ENCODE measurements at regions not wholly inside any gene's neighbourhood (a gene's known extent, or its start where the extent isn't known, plus 50 kb on each side); places are given as distances from the start of the nearest gene placed in this dataset.

DNA sequence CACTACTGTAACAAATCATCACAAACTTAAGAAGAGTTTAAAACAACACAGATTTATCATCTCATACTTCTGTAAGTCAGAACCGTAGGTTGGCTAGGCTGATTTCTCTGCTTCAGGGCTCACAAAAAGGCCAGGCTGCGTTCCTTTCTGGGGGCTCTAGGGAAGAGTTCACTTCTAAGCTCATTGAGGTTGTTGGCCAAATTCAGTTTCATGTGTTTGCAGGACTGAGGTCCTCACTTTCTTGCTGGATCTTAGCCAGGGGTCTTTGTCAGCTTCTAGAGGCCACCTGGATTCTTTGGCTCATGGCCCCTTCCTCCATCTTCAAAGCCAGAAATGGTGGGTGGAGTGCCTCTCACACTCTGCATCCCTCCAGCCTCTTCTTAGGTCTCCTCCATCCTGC is 76.0 kb downstream of the ACTBL2 start:
- no peak for DNase-seq
- no peak for ATAC-seq
- no peak overlapping the region for H3K4me3 ChIP-seq

DNA sequence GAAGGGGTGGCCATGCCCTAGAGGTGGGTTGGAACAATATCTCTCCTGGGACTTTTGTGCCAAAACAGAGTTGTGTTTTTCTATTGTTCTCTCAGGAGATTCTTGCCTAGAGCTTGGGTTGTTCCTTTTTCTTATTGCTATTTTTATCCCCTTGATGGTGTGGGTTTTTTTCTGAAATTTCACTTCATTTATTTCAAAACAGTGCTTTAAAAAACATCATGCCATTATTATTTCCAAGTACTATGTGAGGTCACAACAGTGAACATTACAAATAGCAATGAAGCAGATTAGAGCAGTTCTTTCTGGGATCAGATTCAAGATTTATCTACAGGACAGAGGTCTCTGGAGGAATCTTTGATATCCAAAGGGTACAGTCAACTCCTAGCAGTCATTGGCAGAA is 76.6 kb downstream of the ACTBL2 start:
- DNase-seq (no peak), ATAC-seq (no peak)
- Histone ChIP-seq H3K9me3 (no peaks in the 10 kb centered on the region), H3K4me3 (no peak overlapping the region), H3K4me1 (ENCODE audit: low read depth) (no peaks in the 10 kb centered on the region), H3K36me3 (ENCODE audit: low read depth) (no peaks in the 10 kb centered on the region)
- TF ChIP-seq, protein P1, sequence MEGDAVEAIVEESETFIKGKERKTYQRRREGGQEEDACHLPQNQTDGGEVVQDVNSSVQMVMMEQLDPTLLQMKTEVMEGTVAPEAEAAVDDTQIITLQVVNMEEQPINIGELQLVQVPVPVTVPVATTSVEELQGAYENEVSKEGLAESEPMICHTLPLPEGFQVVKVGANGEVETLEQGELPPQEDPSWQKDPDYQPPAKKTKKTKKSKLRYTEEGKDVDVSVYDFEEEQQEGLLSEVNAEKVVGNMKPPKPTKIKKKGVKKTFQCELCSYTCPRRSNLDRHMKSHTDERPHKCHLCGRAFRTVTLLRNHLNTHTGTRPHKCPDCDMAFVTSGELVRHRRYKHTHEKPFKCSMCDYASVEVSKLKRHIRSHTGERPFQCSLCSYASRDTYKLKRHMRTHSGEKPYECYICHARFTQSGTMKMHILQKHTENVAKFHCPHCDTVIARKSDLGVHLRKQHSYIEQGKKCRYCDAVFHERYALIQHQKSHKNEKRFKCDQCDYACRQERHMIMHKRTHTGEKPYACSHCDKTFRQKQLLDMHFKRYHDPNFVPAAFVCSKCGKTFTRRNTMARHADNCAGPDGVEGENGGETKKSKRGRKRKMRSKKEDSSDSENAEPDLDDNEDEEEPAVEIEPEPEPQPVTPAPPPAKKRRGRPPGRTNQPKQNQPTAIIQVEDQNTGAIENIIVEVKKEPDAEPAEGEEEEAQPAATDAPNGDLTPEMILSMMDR (IDR thresholded peaks at IDR 0.05) = no peak
- intact Hi-C loops (cut with DNase I, micrococcal nuclease) = no loop called here

More for the DNA sequence above, 76.0 kb downstream of the ACTBL2 start:
- intact Hi-C loops (cut with DNase I, micrococcal nuclease) = no loop called here
- Histone ChIP-seq H3K4me1 (ENCODE audit: low read depth) (no peaks in the 10 kb centered on the region), H3K36me3 (ENCODE audit: low read depth) (no peaks in the 10 kb centered on the region), H3K9me3 (no peaks in the 10 kb centered on the region)
- TF ChIP-seq, protein P1 (IDR thresholded peaks at IDR 0.05) = no peak

DNA sequence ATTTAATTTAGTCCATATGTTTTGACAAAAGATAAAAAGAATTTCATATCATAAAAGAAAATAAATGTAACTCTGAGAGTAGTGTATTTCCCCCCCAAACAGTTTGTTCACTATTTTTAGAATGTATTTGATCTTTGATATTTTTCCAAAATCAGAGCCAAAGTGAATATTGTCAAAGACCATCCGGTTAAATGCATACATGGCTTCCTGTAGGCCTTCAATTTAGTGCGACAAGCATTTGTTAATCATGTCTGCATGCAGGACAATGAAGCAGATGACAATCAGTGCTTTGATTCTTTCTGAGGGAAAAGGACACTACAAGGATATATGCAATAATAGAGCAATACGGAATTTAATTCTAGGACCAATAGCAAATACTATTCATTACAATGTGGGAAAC is 79.8 kb downstream of the ACTBL2 start:
- intact Hi-C loops (cut with DNase I, micrococcal nuclease) = no loop called here
- TF ChIP-seq, protein P1 (IDR thresholded peaks at IDR 0.05) = no peak
- Histone ChIP-seq H3K9me3 (no peaks in the 10 kb centered on the region), H3K4me1 (ENCODE audit: low read depth) (no peaks in the 10 kb centered on the region), H3K4me3 (no peak overlapping the region), H3K36me3 (ENCODE audit: low read depth) (no peaks in the 10 kb centered on the region)
- no peak for DNase-seq
- ATAC-seq = no peak

DNA sequence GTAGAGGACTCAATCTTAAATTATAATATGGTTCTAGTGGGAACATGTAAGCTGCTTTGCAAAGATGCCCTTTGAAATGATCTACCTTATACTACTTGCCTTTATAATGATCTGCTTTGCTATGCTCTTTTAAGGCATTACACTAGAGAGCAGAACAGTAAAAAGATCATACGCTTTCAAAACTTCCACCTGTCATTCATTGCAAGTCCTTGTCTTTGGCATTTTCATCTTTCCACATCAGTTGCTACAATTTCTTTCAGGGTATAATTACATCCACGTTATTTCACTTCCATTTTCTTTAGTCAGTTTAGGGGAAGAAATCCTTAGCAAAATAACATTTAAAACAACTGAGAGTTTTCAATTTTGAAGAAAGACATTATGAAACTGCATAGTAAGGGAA is 80.3 kb downstream of the ACTBL2 start:
- Histone ChIP-seq H3K4me3 (no peak overlapping the region), H3K36me3 (ENCODE audit: low read depth) (no peaks in the 10 kb centered on the region), H3K4me1 (ENCODE audit: low read depth) (no peaks in the 10 kb centered on the region), H3K9me3 (no peaks in the 10 kb centered on the region)
- TF ChIP-seq, protein P1 (IDR thresholded peaks at IDR 0.05) = no peak
- no peak for ATAC-seq
- intact Hi-C loops (cut with DNase I, micrococcal nuclease) = no loop called here
- DNase-seq = no peak

DNA sequence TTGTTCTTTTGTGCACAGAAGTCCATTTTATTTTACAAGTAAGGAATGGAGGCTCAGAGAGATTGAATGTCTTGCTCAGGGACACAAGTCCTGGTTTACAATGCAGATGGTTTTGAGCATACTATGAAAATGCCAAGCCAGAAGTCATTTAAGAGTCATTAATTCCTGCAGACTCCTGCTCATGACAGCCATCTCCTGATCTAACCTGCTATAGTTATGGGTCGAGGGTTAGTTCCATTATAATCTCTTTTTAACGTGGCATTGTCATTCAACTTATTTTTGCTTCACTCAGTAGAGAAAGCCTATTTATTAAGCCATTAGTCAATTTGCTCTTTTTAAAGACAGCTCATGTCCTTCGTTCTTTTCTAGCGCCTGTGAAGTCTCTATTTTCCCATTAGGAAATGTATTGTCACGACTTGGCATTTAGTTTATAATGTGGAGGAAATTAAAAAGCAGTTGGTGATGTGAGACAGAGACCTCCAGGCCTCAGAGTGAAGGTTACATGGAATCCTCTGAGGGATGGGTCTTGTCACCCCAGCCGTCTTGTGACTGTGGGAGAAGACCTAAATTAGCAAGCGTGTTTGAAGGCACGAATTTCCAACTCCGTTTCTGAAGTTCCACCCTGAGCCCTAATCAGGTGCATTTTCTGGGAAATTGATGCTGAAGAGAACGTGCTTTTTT is 84.1 kb downstream of the ACTBL2 start:
- H3K9me3 ChIP-seq = no peaks in the 10 kb centered on the region
- H3K4me3 ChIP-seq = no peak overlapping the region
- ATAC-seq = no peak
- H3K4me1 ChIP-seq (ENCODE audit: low read depth) = no peaks in the 10 kb centered on the region
- intact Hi-C loops (cut with DNase I, micrococcal nuclease) = no loop called here
- DNase-seq = no peak
- TF ChIP-seq, protein P1 (IDR thresholded peaks at IDR 0.05) = no peak
- no peaks in the 10 kb centered on the region for H3K36me3 ChIP-seq (ENCODE audit: low read depth)

DNA sequence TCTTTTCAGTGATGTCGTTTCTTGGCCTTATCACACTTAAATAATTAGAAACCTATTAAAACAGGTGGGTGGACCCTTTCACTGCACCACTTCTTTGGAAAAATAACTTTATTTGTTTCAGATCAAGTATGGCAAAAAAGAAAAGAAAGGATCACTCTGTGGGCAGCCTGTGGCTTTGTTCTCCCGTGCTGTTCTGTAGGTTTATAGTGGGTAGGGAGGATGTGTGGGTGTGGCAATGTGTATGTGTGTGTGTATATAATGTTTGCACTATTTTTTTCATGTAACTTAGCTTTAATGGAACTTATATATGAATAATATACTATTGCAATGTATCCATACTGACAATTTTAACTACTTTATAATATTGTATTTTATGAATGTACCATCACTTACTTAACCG is 85.9 kb downstream of the ACTBL2 start:
- Histone ChIP-seq H3K36me3 (ENCODE audit: low read depth) (no peaks in the 10 kb centered on the region), H3K4me1 (ENCODE audit: low read depth) (no peaks in the 10 kb centered on the region), H3K9me3 (no peaks in the 10 kb centered on the region), H3K4me3 (no peak overlapping the region)
- DNase-seq (no peak), ATAC-seq (no peak)
- intact Hi-C loops (cut with DNase I, micrococcal nuclease) = no loop called here
- TF ChIP-seq, protein P1 (IDR thresholded peaks at IDR 0.05) = no peak
